H1 (cell line): ENCODE measurements at regions not wholly inside any gene's neighbourhood (a gene's known extent, or its start where the extent isn't known, plus 50 kb on each side); places are given as distances from the start of the nearest gene placed in this dataset.

Experiments
- CTCF ChIA-PET: fragments of 300-600 bp; sonication (Branson Sonifier 250); formaldehyde crosslinking; loops from one replicate; lab custom pipeline; 2021; ENCODE audit not compliant: partially characterized antibody; lab: Charles Lee
- POLR2A ChIA-PET: fragments of 300-600 bp; sonication (Branson Sonifier 250); formaldehyde crosslinking; loops from one replicate; lab custom pipeline; 2021; ENCODE audit warnings: inconsistent platforms; ENCODE audit not compliant: partially characterized antibody; lab: Charles Lee
- DNase-seq, 2 experiments: peaks; one replicate each; pipeline versions ENCODE4 v3.0.0 to v3.0.0-alpha.2; 2010 to 2022; ENCODE audit warnings: low spot score in 2 of 2, low read depth in 1 of 2, mixed read lengths in 1 of 2
- FAIRE-seq: peaks from 2 replicates; lab custom pipeline; 2011; peaks lifted over from hg19 to GRCh38; lab: Jason Lieb, UNC
- H2AFZ ChIP-seq: 2 replicates; pipeline ENCODE4 v1.8.1; 2012; ENCODE audit warnings: low read length, inconsistent platforms
- H2AK5ac ChIP-seq: 2 replicates; pipeline ENCODE4 v1.6.1; 2013; ENCODE audit warnings: low read depth, low read length
- H2BK120ac ChIP-seq: replicated peaks from 2 replicates; pipeline ENCODE3; 2013; ENCODE audit warnings: low read depth, low read length, inconsistent platforms
- H2BK12ac ChIP-seq: 2 replicates; pipeline ENCODE4 v1.6.1; 2013; ENCODE audit warnings: low read depth, low read length
- H2BK15ac ChIP-seq: 2 replicates; pipeline ENCODE4 v1.6.1; 2013; ENCODE audit warnings: low read length
- H2BK20ac ChIP-seq: 2 replicates; pipeline ENCODE4 v1.6.1; 2013; ENCODE audit warnings: low read length
- H2BK5ac ChIP-seq: 2 replicates; pipeline ENCODE4 v1.6.1; 2013; ENCODE audit warnings: low read depth, low read length
- H3K14ac ChIP-seq: 2 replicates; pipeline ENCODE4 v1.6.1; 2013; ENCODE audit warnings: inconsistent platforms; ENCODE audit not compliant: insufficient read length
- H3K18ac ChIP-seq: 2 replicates; pipeline ENCODE4 v1.6.1; 2013; ENCODE audit warnings: low read length; ENCODE audit errors: extremely low read depth
- H3K23ac ChIP-seq: 2 replicates; pipeline ENCODE4 v1.6.1; 2013; ENCODE audit warnings: inconsistent platforms; ENCODE audit not compliant: insufficient read length
- H3K23me2 ChIP-seq: 2 replicates; pipeline ENCODE4 v1.6.1; 2013; ENCODE audit warnings: low read depth, low read length
- H3K27ac ChIP-seq: 2 replicates; pipeline ENCODE4 v1.6.1; 2011; ENCODE audit warnings: low read depth, low read length, inconsistent platforms
- H3K27me3 ChIP-seq, 4 experiments: replicated peaks in 1 of 4; 1 replicate in 1 of 4; 2 replicates in 3 of 4; pipeline versions ENCODE4 v1.6.1 to v1.8.1; 2011 to 2013; ENCODE audit warnings: low read length in 3 of 4, mild to moderate bottlenecking in 3 of 4, inconsistent platforms in 2 of 4, mixed read lengths in 2 of 4, moderate library complexity in 1 of 4; ENCODE audit not compliant: control insufficient read depth in 3 of 4, insufficient read depth in 3 of 4; ENCODE audit errors: extremely low read depth in 1 of 4
- H3K36me3 ChIP-seq, 4 experiments: 2 replicates each; pipeline versions ENCODE4 v1.6.1 to v1.8.1; 2011 to 2013; ENCODE audit warnings: mild to moderate bottlenecking in 4 of 4, low read length in 3 of 4, moderate library complexity in 2 of 4, control low read depth in 1 of 4, inconsistent platforms in 1 of 4; ENCODE audit not compliant: insufficient read depth in 4 of 4, control insufficient read depth in 2 of 4
- H3K4ac ChIP-seq: replicated peaks from 2 replicates; pipeline ENCODE3; 2013; ENCODE audit warnings: low read length, low read depth, mixed read lengths, inconsistent platforms; ENCODE audit not compliant: insufficient read length
- H3K4me1 ChIP-seq, 4 experiments: replicated peaks in 1 of 4; 1 replicate in 1 of 4; 2 replicates in 3 of 4; pipeline versions ENCODE4 v1.6.1 to v1.8.1; 2011 to 2013; ENCODE audit warnings: low read length in 3 of 4, inconsistent platforms in 2 of 4, mixed read lengths in 1 of 4; ENCODE audit not compliant: insufficient read depth in 4 of 4, control insufficient read depth in 3 of 4
- H3K4me2 ChIP-seq, 2 experiments: 2 replicates each; pipeline versions ENCODE4 v1.6.1 to v1.8.1; 2011 to 2013; ENCODE audit warnings: low read depth in 2 of 2, low read length in 2 of 2, control low read depth in 1 of 2, inconsistent platforms in 1 of 2, mild to moderate bottlenecking in 1 of 2; ENCODE audit not compliant: insufficient read depth in 1 of 2
- H3K4me3 ChIP-seq, 4 experiments: fragments of 200-600, 300-600 bp in 1 of 4; sonication (generic), shearing (Covaris generic), sonication (Bioruptor Twin) in 1 of 4; 2 replicates each; pipeline versions ENCODE4 v1.5.1 to v1.8.1; 2011 to 2016; ENCODE audit warnings: low read length in 4 of 4, low read depth in 3 of 4, control low read depth in 2 of 4, inconsistent platforms in 2 of 4, mild to moderate bottlenecking in 2 of 4, mixed read lengths in 1 of 4, moderate library complexity in 1 of 4; ENCODE audit not compliant: insufficient read depth in 2 of 4; ENCODE audit errors: extremely low read depth in 1 of 4
- H3K56ac ChIP-seq: replicated peaks from 2 replicates; pipeline ENCODE3; 2013; ENCODE audit warnings: low read depth, mild to moderate bottlenecking, mixed read lengths, low read length, inconsistent platforms; ENCODE audit not compliant: insufficient read length
- H3K79me1 ChIP-seq: 2 replicates; pipeline ENCODE4 v1.6.1; 2013; ENCODE audit warnings: low read depth, low read length, control low read depth
- H3K79me2 ChIP-seq, 2 experiments: 2 replicates each; pipeline versions ENCODE4 v1.6.1 to v1.8.1; 2012 to 2013; ENCODE audit warnings: low read length in 2 of 2, mild to moderate bottlenecking in 2 of 2, inconsistent platforms in 1 of 2; ENCODE audit not compliant: insufficient read depth in 2 of 2, control insufficient read depth in 1 of 2
- H3K9ac ChIP-seq, 4 experiments: replicated peaks in 1 of 4; 1 replicate in 1 of 4; 2 replicates in 3 of 4; pipeline versions ENCODE4 v1.6.1 to v1.8.1; 2011 to 2013; ENCODE audit warnings: low read depth in 3 of 4, low read length in 3 of 4, control low read depth in 2 of 4, mild to moderate bottlenecking in 2 of 4, moderate library complexity in 2 of 4, inconsistent platforms in 1 of 4; ENCODE audit errors: extremely low read depth in 1 of 4
- H3K9me3 ChIP-seq, 2 experiments: 2 replicates each; pipeline versions ENCODE4 v1.6.1 to v1.8.1; 2012 to 2013; ENCODE audit warnings: mild to moderate bottlenecking in 2 of 2, moderate library complexity in 2 of 2, control low read depth in 1 of 2, inconsistent platforms in 1 of 2, low read depth in 1 of 2, low read length in 1 of 2, mixed read lengths in 1 of 2; ENCODE audit not compliant: insufficient read depth in 2 of 2
- H4K20me1 ChIP-seq, 2 experiments: replicated peaks in 1 of 2; 2 replicates each; pipeline versions ENCODE3 to v1.8.1; 2011 to 2013; ENCODE audit warnings: inconsistent platforms in 2 of 2, low read length in 2 of 2, mild to moderate bottlenecking in 1 of 2; ENCODE audit not compliant: insufficient read depth in 2 of 2, control insufficient read depth in 1 of 2
- H4K5ac ChIP-seq: 2 replicates; pipeline ENCODE4 v1.6.1; 2013; ENCODE audit warnings: low read length, low read depth, mixed read lengths, inconsistent platforms; ENCODE audit not compliant: insufficient read length
- H4K8ac ChIP-seq: 2 replicates; pipeline ENCODE4 v1.8.0; 2013; ENCODE audit warnings: mild to moderate bottlenecking, moderate library complexity, low read length, inconsistent platforms; ENCODE audit not compliant: insufficient read depth; ENCODE audit errors: extremely low read depth
- H4K91ac ChIP-seq: replicated peaks from 2 replicates; pipeline ENCODE3; 2013; ENCODE audit warnings: low read length, mixed read lengths, inconsistent platforms; ENCODE audit not compliant: insufficient read length
- ASH2L ChIP-seq: fragments of 200-600, 300-600 bp; sonication (generic); IDR thresholded peaks from one replicate; pipeline ENCODE4 v1.7.1; 2017; ENCODE audit warnings: low read length
- BCL11A ChIP-seq, 2 experiments: IDR thresholded peaks; one replicate each; pipeline ENCODE4 v1.6.1; 2011; ENCODE audit warnings: low read depth in 2 of 2, low read length in 2 of 2, mild to moderate bottlenecking in 2 of 2
- CTBP2 ChIP-seq: IDR thresholded peaks from 2 replicates; pipeline ENCODE4 v1.7.0; 2011; ENCODE audit warnings: borderline replicate concordance, mild to moderate bottlenecking, moderate library complexity, mixed read lengths, low read length; ENCODE audit not compliant: insufficient read depth, insufficient read length
- EGR1 ChIP-seq: IDR thresholded peaks from 2 replicates; pipeline ENCODE4 v1.6.1; 2011; ENCODE audit warnings: low read depth, low read length, borderline replicate concordance
- NANOG ChIP-seq: IDR thresholded peaks from 2 replicates; pipeline ENCODE4 v1.6.1; 2011; ENCODE audit warnings: low read length, low read depth, mild to moderate bottlenecking, inconsistent platforms; ENCODE audit not compliant: insufficient read depth, poor library complexity, severe bottlenecking
- RAD21 ChIP-seq, 2 experiments: IDR thresholded peaks in 1 of 2; conservative IDR thresholded peaks in 1 of 2; 2 replicates each; pipeline ENCODE4 v1.6.1; 2011; ENCODE audit warnings: low read depth in 2 of 2, low read length in 2 of 2, improper control_type of control experiment in 1 of 2, inconsistent platforms in 1 of 2, mild to moderate bottlenecking in 1 of 2, moderate library complexity in 1 of 2
- RXRA ChIP-seq: IDR thresholded peaks from 2 replicates; pipeline ENCODE4 v1.6.1; 2011; ENCODE audit warnings: low read depth, mild to moderate bottlenecking, low read length, moderate library complexity; ENCODE audit not compliant: insufficient read depth
- SP1 ChIP-seq: IDR thresholded peaks from 2 replicates; pipeline ENCODE4 v1.6.1; 2011; ENCODE audit warnings: low read depth, low read length
- SP2 ChIP-seq: IDR thresholded peaks from 2 replicates; pipeline ENCODE4 v1.6.1; 2012; ENCODE audit warnings: mild to moderate bottlenecking, low read length, inconsistent platforms
- TAF7 ChIP-seq: optimal IDR thresholded peaks from 2 replicates; pipeline ENCODE3; 2011; ENCODE audit warnings: low read depth, mild to moderate bottlenecking, inconsistent platforms, low read length, moderate library complexity, borderline replicate concordance
- TBP ChIP-seq: IDR thresholded peaks from 2 replicates; pipeline ENCODE4 v1.6.1; 2011; ENCODE audit warnings: low read depth, low read length, improper control_type of control experiment
- TCF12 ChIP-seq: IDR thresholded peaks from 2 replicates; pipeline ENCODE4 v1.6.1; 2011; ENCODE audit warnings: low read depth, mild to moderate bottlenecking, low read length
- WGBS, 2 experiments: shearing (Covaris generic) in 1 of 2; methylation state at CpG; one replicate each; pipeline versions ENCODE4 v1.1.6 to v1.1.7; 2013 to 2015; ENCODE audit warnings: low lambda C conversion rate in 2 of 2, mixed read lengths in 2 of 2, inconsistent platforms in 1 of 2, low coverage in 1 of 2, missing lambda C conversion rate in 1 of 2; ENCODE audit not compliant: insufficient replicate concordance in 2 of 2, insufficient coverage in 1 of 2, insufficient read length in 1 of 2; ENCODE audit errors: extremely low coverage in 1 of 2, missing lambda C conversion rate in 1 of 2; 5-methylcytosine and 5-hydroxymethylcytosine counted together

DNA sequence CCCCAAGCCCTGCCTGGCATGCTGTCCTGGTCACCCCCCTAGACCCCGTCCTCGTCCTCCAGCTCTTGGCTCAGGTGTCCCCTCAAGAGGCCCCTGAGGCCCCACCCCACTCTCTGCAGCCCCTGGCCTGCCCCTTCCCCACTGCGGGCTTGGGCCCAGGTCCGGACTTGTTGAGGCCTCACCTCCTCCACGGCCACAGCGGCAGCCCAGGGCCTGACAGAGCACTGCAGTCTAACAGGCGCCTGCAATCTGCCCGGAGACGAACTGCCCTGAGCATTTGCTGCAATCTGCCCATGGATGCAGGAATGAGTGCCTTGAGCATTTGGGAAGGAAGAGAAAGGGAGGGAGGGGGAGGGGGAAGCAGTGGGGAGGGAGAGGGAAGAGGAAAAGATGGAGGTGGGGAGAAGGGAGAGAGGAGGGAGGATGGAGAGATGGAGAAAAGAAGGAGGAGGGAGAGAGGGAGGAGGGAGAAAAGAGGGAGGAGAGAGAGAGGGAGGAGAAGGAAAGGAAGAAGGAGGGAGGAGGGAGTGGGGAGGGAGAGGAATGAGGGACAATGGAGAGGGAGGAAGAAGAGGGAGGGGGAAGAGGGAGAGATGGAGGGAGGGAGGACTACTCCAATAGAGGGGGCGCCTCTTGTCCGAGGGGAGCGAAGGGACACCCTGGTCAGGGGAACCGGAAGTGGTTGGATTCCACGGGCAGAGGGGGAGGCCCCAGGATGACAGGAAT lies 73.9 kb downstream of the PDGFA start:
- H3K4me3 ChIP-seq: no peak overlapping the region
- DNase-seq (no peak), FAIRE-seq (no peak)
- H4K8ac ChIP-seq: peak overlapping the region; percentile 74
- peak overlapping the region; percentile 37 for H3K4ac ChIP-seq
- peak overlapping the region; percentile 48; the same call in 1 of the 2 replicates for H2BK20ac ChIP-seq
- ChIA-PET POLR2A (interaction anchor here (0.6 kb wide), 1 partner anchor 24 kb away, joined by 3 read pairs; no protein-coding TSS in a partner anchor), CTCF (no interaction called here)
- peak overlapping the region; percentile 84; the same call in 1 of the 2 replicates for H2BK12ac ChIP-seq
- H3K56ac ChIP-seq: no peak overlapping the region
- H3K4me1 ChIP-seq: peaks cover 0 to 12% (median under 1%) of the 10 kb centered on the region in 4 experiments; a peak in 4 of 7 replicates
- no peak overlapping the region for H3K23ac ChIP-seq
- H3K9ac ChIP-seq: no peak overlapping the region
- H3K18ac ChIP-seq: peak overlapping the region; percentile 87; the same call in 1 of the 2 replicates
- peaks cover 0 to 3% (median 0%) of the 10 kb centered on the region in 4 experiments; a peak in 1 of 7 replicates for H3K27me3 ChIP-seq
- H2BK15ac ChIP-seq: no peak overlapping the region; the same call in 1 of the 2 replicates
- no peak overlapping the region for H3K27ac ChIP-seq
- peak overlapping the region; percentile 19 for H4K5ac ChIP-seq
- H4K20me1 ChIP-seq: peaks cover 0 to 10% of the 10 kb centered on the region in 2 experiments
- no peak overlapping the region for H2AK5ac ChIP-seq
- H3K9me3 ChIP-seq: peaks cover 3 to 4% of the 10 kb centered on the region in 2 experiments; a peak in 1 of 4 replicates
- no peak overlapping the region for H3K14ac ChIP-seq
- H3K36me3 ChIP-seq: no peaks in the 10 kb centered on the region
- H2BK120ac ChIP-seq: peak overlapping the region; percentile 54
- no peaks in the 10 kb centered on the region for H3K79me1 ChIP-seq
- peak overlapping the region; percentile 79 for H4K91ac ChIP-seq
- H2BK5ac ChIP-seq: peak overlapping the region; percentile 44; the same call in 1 of the 2 replicates
- WGBS, 2 experiments: 75% methylated on average over 9 of the region's 14 CpGs; no CpG with 5 or more reads in 1 of the 2 experiments
- no peak overlapping the region for H3K4me2 ChIP-seq
- H3K79me2 ChIP-seq: no peaks in the 10 kb centered on the region
- H3K23me2 ChIP-seq: peaks cover 15% of the 10 kb centered on the region; the same call in 1 of the 2 replicates
- no peak overlapping the region for H2AFZ ChIP-seq
- TF ChIP-seq EGR1: peak; percentile 66; the same call in 1 of the 2 replicates
- no peak for TF ChIP-seq RAD21 (IDR thresholded peaks at IDR 0.05 in 1 of 2, conservative IDR thresholded peaks at IDR 0.05 in 1 of 2; ENCODE audit: low read depth in 2 of 2, low read length in 2 of 2)
- TF ChIP-seq ASH2L: no peak
- TF ChIP-seq SP1: no peak
- peak; percentile 57 for TF ChIP-seq CTBP2
- TF ChIP-seq TCF12: no peak
- TF ChIP-seq RXRA: no peak
- TF ChIP-seq NANOG: no peak
- no peak for TF ChIP-seq TAF7
- TF ChIP-seq BCL11A (IDR thresholded peaks at IDR 0.05; ENCODE audit: low read depth in 2 of 2, low read length in 2 of 2): no peak
- TF ChIP-seq SP2: no peak
- TF ChIP-seq TBP: no peak
